Progenitor cell of endocrine pancreas (in vitro differentiated cells): ENCODE measurements at regions not wholly inside any gene's neighbourhood (a gene's known extent, or its start where the extent isn't known, plus 50 kb on each side); places are given as distances from the start of the nearest gene placed in this dataset.

Experiments
- DNase-seq: peaks from one replicate; pipeline ENCODE4 v3.0.0; 2021; ENCODE audit warnings: low spot score; ENCODE audit not compliant: unreplicated experiment
- H3K27ac Mint-ChIP-seq: 2 replicates; pipeline ENCODE4 v1.8.0; 2021; ENCODE audit warnings: mild to moderate bottlenecking, moderate library complexity, mixed read lengths
- H3K27me3 Mint-ChIP-seq: 2 replicates; pipeline ENCODE4 v1.8.0; 2021; ENCODE audit warnings: mixed read lengths
- H3K36me3 Mint-ChIP-seq: 2 replicates; pipeline ENCODE4 v1.8.0; 2022; ENCODE audit warnings: mixed read lengths; ENCODE audit not compliant: insufficient read depth
- H3K4me1 Mint-ChIP-seq: 2 replicates; pipeline ENCODE4 v1.8.0; 2021; ENCODE audit warnings: low read depth, mixed read lengths
- H3K4me3 Mint-ChIP-seq: 2 replicates; pipeline ENCODE4 v1.8.0; 2021; ENCODE audit warnings: low read depth, mild to moderate bottlenecking, moderate library complexity, mixed read lengths
- H3K9me3 Mint-ChIP-seq: 2 replicates; pipeline ENCODE4 v1.8.0; 2021; ENCODE audit warnings: low read depth, mixed read lengths
- CTCF ChIP-seq: fragments of 200-600 bp; sonication (generic); IDR thresholded peaks from one replicate; pipeline ENCODE4 v1.5.0; 2021; ENCODE audit warnings: antibody characterized with exemption, mild to moderate bottlenecking; ENCODE audit not compliant: unreplicated experiment

DNA sequence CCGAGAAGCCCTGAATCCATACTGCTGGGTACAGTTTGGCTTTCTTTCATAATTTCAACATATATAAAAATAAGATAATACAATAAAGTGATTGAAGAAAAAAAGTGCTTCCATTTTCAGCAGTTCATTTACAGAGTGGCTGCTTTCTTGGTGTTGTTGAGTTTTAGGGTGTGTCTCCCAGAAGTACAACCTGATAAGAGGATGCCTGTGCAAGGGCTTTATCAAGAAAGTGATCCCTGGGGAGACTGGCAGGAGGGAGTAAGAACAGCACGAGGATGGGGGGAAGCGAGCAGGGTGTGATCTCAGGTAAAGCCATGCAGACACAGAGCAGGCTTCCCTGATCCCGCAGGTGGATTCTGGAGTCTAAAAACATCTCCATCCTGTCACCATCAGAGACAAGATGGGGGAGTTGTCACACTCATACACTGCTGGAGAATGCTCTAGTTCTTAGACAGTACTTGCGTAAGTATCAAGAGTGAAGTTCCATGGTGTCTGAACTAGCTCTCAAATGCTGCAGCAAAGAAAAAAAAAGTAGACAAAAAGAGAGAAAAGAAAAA lies 395.9 kb downstream of the CDH26 start:
- no peaks in the 10 kb centered on the region for H3K9me3 Mint-ChIP-seq
- H3K4me1 Mint-ChIP-seq = peaks cover 1% of the 10 kb centered on the region
- H3K4me3 Mint-ChIP-seq = no peak overlapping the region
- no peaks in the 10 kb centered on the region for H3K27me3 Mint-ChIP-seq
- TF ChIP-seq CTCF = no peak
- H3K27ac Mint-ChIP-seq = no peak overlapping the region
- H3K36me3 Mint-ChIP-seq = no peaks in the 10 kb centered on the region
- DNase-seq = no peak

DNA sequence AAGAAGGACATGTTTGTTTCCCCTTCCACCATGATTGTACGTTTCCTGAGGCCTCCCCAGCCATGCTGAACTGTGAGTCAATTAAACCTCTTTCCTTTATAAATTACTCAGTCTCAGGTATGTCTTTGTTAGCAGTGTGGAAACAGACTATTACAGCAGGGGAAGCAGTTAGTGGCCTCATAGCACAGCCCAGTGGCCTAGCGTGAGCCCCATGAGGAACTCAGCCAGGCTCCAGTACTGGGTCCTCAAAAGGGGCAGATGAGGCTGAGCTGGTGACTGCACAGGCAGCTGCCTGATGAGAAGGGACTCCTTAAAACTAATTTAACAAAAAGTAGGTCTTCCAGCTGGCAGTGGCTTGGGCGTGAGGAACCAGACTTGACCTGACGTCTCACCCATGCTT lies 399.9 kb downstream of the CDH26 start:
- H3K27me3 Mint-ChIP-seq = peaks cover 7% of the 10 kb centered on the region
- H3K27ac Mint-ChIP-seq = no peak overlapping the region
- TF ChIP-seq CTCF = no peak
- H3K9me3 Mint-ChIP-seq = no peaks in the 10 kb centered on the region
- no peak overlapping the region for H3K4me3 Mint-ChIP-seq
- peaks cover 1% of the 10 kb centered on the region for H3K4me1 Mint-ChIP-seq
- H3K36me3 Mint-ChIP-seq = no peaks in the 10 kb centered on the region
- no peak for DNase-seq

DNA sequence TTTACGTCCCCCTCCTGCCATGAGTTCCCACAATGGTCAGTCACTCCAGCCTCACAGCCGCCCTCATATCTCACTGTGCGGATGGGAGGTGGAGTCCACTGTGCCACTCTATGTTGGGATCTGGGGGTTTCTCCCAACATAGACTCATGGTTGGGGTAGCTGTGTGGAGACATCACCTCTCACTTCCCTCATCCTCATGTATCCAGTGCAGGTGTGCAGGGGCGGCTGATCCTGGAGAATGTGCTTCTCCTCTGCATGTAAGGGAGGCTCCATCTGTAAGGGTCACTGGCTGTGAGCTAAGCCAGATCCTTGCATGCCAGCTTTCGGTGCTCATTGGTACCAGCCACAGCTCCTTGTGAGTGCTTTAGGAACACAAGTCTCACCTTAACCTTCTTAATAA lies 400.8 kb downstream of the CDH26 start:
- no peak for TF ChIP-seq CTCF
- H3K27me3 Mint-ChIP-seq = peaks cover 9% of the 10 kb centered on the region
- H3K36me3 Mint-ChIP-seq = no peaks in the 10 kb centered on the region
- H3K9me3 Mint-ChIP-seq = no peaks in the 10 kb centered on the region
- no peak for DNase-seq
- no peak overlapping the region for H3K4me3 Mint-ChIP-seq
- H3K27ac Mint-ChIP-seq = no peak overlapping the region
- H3K4me1 Mint-ChIP-seq = peaks cover under 1% of the 10 kb centered on the region

- H3K4me1 Mint-ChIP-seq = no peaks in the 10 kb centered on the region
- peaks cover 25% of the 10 kb centered on the region for H3K27me3 Mint-ChIP-seq
- no peaks in the 10 kb centered on the region for H3K36me3 Mint-ChIP-seq
- no peak overlapping the region for H3K27ac Mint-ChIP-seq
- H3K9me3 Mint-ChIP-seq = no peaks in the 10 kb centered on the region
- no peak overlapping the region for H3K4me3 Mint-ChIP-seq
- no peak for DNase-seq
- no peak for TF ChIP-seq CTCF
Observed at GRCh38 chr20:60361761-60362395, 403.7 kb downstream of the CDH26 start.

- Mint-ChIP-seq H3K9me3 (no peaks in the 10 kb centered on the region), H3K36me3 (no peaks in the 10 kb centered on the region), H3K27me3 (peaks cover 25% of the 10 kb centered on the region), H3K4me3 (no peak overlapping the region), H3K4me1 (no peaks in the 10 kb centered on the region), H3K27ac (no peak overlapping the region)
- no peak for DNase-seq
- TF ChIP-seq CTCF = no peak
Observed at GRCh38 chr20:60362531-60362930, 404.3 kb downstream of the CDH26 start.
